Inferior parietal cortex (tissue), 1 donor: ENCODE measurements at regions not wholly inside any gene's neighbourhood (a gene's known extent, or its start where the extent isn't known, plus 50 kb on each side); places are given as distances from the start of the nearest gene placed in this dataset.
A peak's percentile ranks its signal among the peaks of the same experiment; 100 is the strongest.
"Not testable (repeated sequence)": the region's sequence is repeated elsewhere in the genome, so short reads cannot be mapped to it uniquely, and the experiment has no call there.

Source experiments
- DNase-seq: peaks from one replicate; pipeline ENCODE4 v3.0.0-alpha.2; 2016; ENCODE audit errors: extremely low spot score

- no peak for DNase-seq
These were observed 425.6 kb upstream of the TNC start for GRCh38 chr9:115543511-115543910.

- no peak for DNase-seq
These were observed 430.8 kb upstream of the TNC start for GRCh38 chr9:115548609-115549260.

- no peak for DNase-seq
These were observed 433.4 kb upstream of the TNC start for GRCh38 chr9:115551396-115551795.

- DNase-seq = no peak
These were observed 435.3 kb upstream of the TNC start for GRCh38 chr9:115553060-115553773.

GRCh38 chr9:115556432-115556831, 438.5 kb upstream of the TNC start:
- no peak for DNase-seq

GRCh38 chr9:115575147-115575546, 457.2 kb upstream of the TNC start:
- no peak for DNase-seq

GRCh38 chr9:115585458-115585857, 467.5 kb upstream of the TNC start:
- not testable (repeated sequence) for DNase-seq

- no peak for DNase-seq
These were observed 469.4 kb upstream of the TNC start for GRCh38 chr9:115587310-115587709.

GRCh38 chr9:115590011-115590410, 472.1 kb upstream of the TNC start:
- DNase-seq = no peak

GRCh38 chr9:115591584-115591984, 473.6 kb upstream of the TNC start:
- peak; percentile 75 for DNase-seq

- peak; percentile 78 for DNase-seq
These were observed 475.7 kb upstream of the TNC start for GRCh38 chr9:115593587-115594091.

- no peak for DNase-seq
These were observed 476.6 kb upstream of the TNC start for GRCh38 chr9:115594557-115594956.

GRCh38 chr9:115596021-115596745, 478.2 kb upstream of the TNC start:
- DNase-seq = no peak

- no peak for DNase-seq
These were observed 478.8 kb upstream of the TNC start for GRCh38 chr9:115596746-115597080.

- no peak for DNase-seq
These were observed 479.5 kb upstream of the TNC start for GRCh38 chr9:115597330-115597895.

- DNase-seq = no peak
These were observed 480.8 kb upstream of the TNC start for GRCh38 chr9:115598751-115599150.

- no peak for DNase-seq
These were observed 481.9 kb upstream of the TNC start for GRCh38 chr9:115599898-115600297.

GRCh38 chr9:115601434-115601833, 483.5 kb upstream of the TNC start:
- DNase-seq = no peak

GRCh38 chr9:115604831-115605483, 487.0 kb upstream of the TNC start:
- no peak for DNase-seq

GRCh38 chr9:115606838-115607237, 488.9 kb upstream of the TNC start:
- no peak for DNase-seq

GRCh38 chr9:115614326-115614999, 496.5 kb upstream of the TNC start:
- DNase-seq = no peak
